GM23338 (cell line): ENCODE measurements at regions not wholly inside any gene's neighbourhood (a gene's known extent, or its start where the extent isn't known, plus 50 kb on each side); places are given as distances from the start of the nearest gene placed in this dataset.

Source experiments
- ATAC-seq: fragments of 200-7000 bp; cut with Tn5 transposase; 3 replicates; pipeline ENCODE4 v1.9.1; 2020
- DNase-seq: peaks from one replicate; pipeline ENCODE4 v3.0.0-alpha.2; 2015; ENCODE audit warnings: low spot score
- H2AFZ ChIP-seq: fragments of 200-600 bp; sonication (generic); 2 replicates; pipeline ENCODE4 v1.8.0; 2016; ENCODE audit warnings: antibody characterized with exemption, mild to moderate bottlenecking, moderate library complexity
- H3F3A ChIP-seq: fragments of 200-600 bp; sonication (generic); replicated peaks from 2 replicates; pipeline ENCODE4 v1.8.0; 2017; ENCODE audit warnings: antibody characterized with exemption, mixed run types, low read depth
- H3K27ac ChIP-seq: fragments of 200-600 bp; sonication (generic); 2 replicates; pipeline ENCODE4 v1.6.1; 2016; ENCODE audit warnings: low read depth
- H3K27me3 ChIP-seq: fragments of 200-600 bp; sonication (generic); 2 replicates; pipeline ENCODE4 v1.8.0; 2016; ENCODE audit warnings: mild to moderate bottlenecking, mixed run types, moderate library complexity; ENCODE audit not compliant: insufficient read depth
- H3K36me3 ChIP-seq: fragments of 200-600 bp; sonication (generic); 2 replicates; pipeline ENCODE4 v1.8.0; 2016; ENCODE audit warnings: mild to moderate bottlenecking; ENCODE audit not compliant: insufficient read depth
- H3K4me1 ChIP-seq: fragments of 200-600 bp; sonication (generic); 2 replicates; pipeline ENCODE4 v1.8.0; 2016; ENCODE audit warnings: mild to moderate bottlenecking, moderate library complexity; ENCODE audit not compliant: insufficient read depth
- H3K4me2 ChIP-seq: fragments of 200-600 bp; sonication (generic); 2 replicates; pipeline ENCODE4 v1.7.1; 2017; ENCODE audit warnings: mixed run types
- H3K4me3 ChIP-seq: fragments of 200-600 bp; sonication (generic); 2 replicates; pipeline ENCODE4 v1.6.1; 2016; ENCODE audit warnings: mixed run types
- H3K79me2 ChIP-seq: fragments of 200-600 bp; sonication (generic); replicated peaks from 2 replicates; pipeline ENCODE4 v1.8.0; 2017; ENCODE audit warnings: mild to moderate bottlenecking; ENCODE audit not compliant: insufficient read depth
- H3K9me2 ChIP-seq: fragments of 200-600 bp; sonication (generic); 2 replicates; pipeline ENCODE4 v1.8.0; 2017; ENCODE audit not compliant: insufficient read depth
- H4K20me1 ChIP-seq: fragments of 200-600 bp; sonication (generic); replicated peaks from 2 replicates; pipeline ENCODE4 v1.8.0; 2017; ENCODE audit warnings: mild to moderate bottlenecking; ENCODE audit not compliant: insufficient read depth
- H3K27ac Mint-ChIP-seq: 2 replicates; pipeline ENCODE4 v1.8.0; 2020; ENCODE audit warnings: inconsistent platforms, mild to moderate bottlenecking, moderate library complexity, mixed read lengths
- H3K27me3 Mint-ChIP-seq: 3 replicates; pipeline ENCODE4 v1.8.0; 2022; ENCODE audit warnings: low read depth, mild to moderate bottlenecking, moderate library complexity, mixed read lengths, inconsistent platforms; ENCODE audit not compliant: insufficient read depth, poor library complexity
- H3K36me3 Mint-ChIP-seq: 3 replicates; pipeline ENCODE4 v1.8.0; 2021; ENCODE audit warnings: low read depth, mild to moderate bottlenecking, inconsistent platforms, moderate library complexity, mixed read lengths
- H3K4me1 Mint-ChIP-seq: 3 replicates; pipeline ENCODE4 v1.8.0; 2020; ENCODE audit warnings: mild to moderate bottlenecking, inconsistent platforms, mixed read lengths
- H3K4me3 Mint-ChIP-seq: 3 replicates; pipeline ENCODE4 v1.8.0; 2021; ENCODE audit warnings: moderate library complexity, mild to moderate bottlenecking, inconsistent platforms, mixed read lengths
- H3K9me3 Mint-ChIP-seq: 3 replicates; pipeline ENCODE4 v1.8.0; 2020; ENCODE audit warnings: moderate library complexity, mild to moderate bottlenecking, inconsistent platforms, mixed read lengths
- CREB1 ChIP-seq: fragments of 250-450 bp; sonication (Bioruptor Pico); IDR thresholded peaks from 2 replicates; pipeline ENCODE4 v1.5.0; 2020; ENCODE audit warnings: low read depth, mild to moderate bottlenecking, moderate library complexity
- ETS1 ChIP-seq: IDR thresholded peaks from 2 replicates; pipeline ENCODE4 v1.6.1; 2016; ENCODE audit warnings: antibody characterized with exemption
- EZH2 ChIP-seq: fragments of 200-600 bp; sonication (generic); IDR thresholded peaks from one replicate; pipeline ENCODE4 v1.8.0; 2017; ENCODE audit warnings: antibody characterized with exemption, mild to moderate bottlenecking, low read depth; ENCODE audit not compliant: unreplicated experiment
- EZH2phosphoT487 ChIP-seq: fragments of 200-600 bp; sonication (generic); IDR thresholded peaks from one replicate; pipeline ENCODE4 v1.8.1; 2018; ENCODE audit warnings: antibody characterized with exemption; ENCODE audit not compliant: unreplicated experiment
- JUNB ChIP-seq: IDR thresholded peaks from one replicate; pipeline ENCODE4 v1.6.1; 2016; ENCODE audit warnings: antibody characterized with exemption; ENCODE audit not compliant: unreplicated experiment
- POLR2AphosphoS5 ChIP-seq: IDR thresholded peaks from 2 replicates; pipeline ENCODE4 v1.6.1; 2016; ENCODE audit warnings: antibody characterized with exemption, low read depth
- REST ChIP-seq: IDR thresholded peaks from one replicate; pipeline ENCODE4 v1.6.1; 2018; ENCODE audit warnings: antibody characterized with exemption; ENCODE audit not compliant: unreplicated experiment
- STAT1 ChIP-seq: IDR thresholded peaks from one replicate; pipeline ENCODE4 v1.6.1; 2016; ENCODE audit warnings: antibody characterized with exemption; ENCODE audit not compliant: unreplicated experiment
- ZNF114 ChIP-seq: fragments of 250-450 bp; sonication (Bioruptor Pico); IDR thresholded peaks from 2 replicates; pipeline ENCODE4 v1.5.0; 2020; ENCODE audit warnings: mild to moderate bottlenecking, moderate library complexity
- ZNF331 ChIP-seq: fragments of 250-450 bp; sonication (Bioruptor Pico); IDR thresholded peaks from 2 replicates; pipeline ENCODE4 v1.5.0; 2020; ENCODE audit warnings: low read depth, mild to moderate bottlenecking, moderate library complexity

- H3K9me3 Mint-ChIP-seq = no peaks in the 10 kb centered on the region
- Histone ChIP-seq H3F3A (no peaks in the 10 kb centered on the region), H4K20me1 (no peaks in the 10 kb centered on the region), H2AFZ (no peak overlapping the region), H3K79me2 (no peaks in the 10 kb centered on the region), H3K27me3 (no peaks in the 10 kb centered on the region), H3K36me3 (no peaks in the 10 kb centered on the region), H3K4me1 (peaks cover 8% of the 10 kb centered on the region; the same call in 1 of the 2 replicates), H3K4me3 (no peak overlapping the region), H3K27ac (no peak overlapping the region), H3K9me2 (no peaks in the 10 kb centered on the region), H3K4me2 (no peak overlapping the region)
- no peak for ATAC-seq
- TF ChIP-seq STAT1 = no peak
- TF ChIP-seq ZNF331 (CRISPR knock-in tag) = no peak
- no peak for TF ChIP-seq POLR2AphosphoS5
- TF ChIP-seq ZNF114 = no peak
- no peak for TF ChIP-seq ETS1
- TF ChIP-seq REST = no peak
- H3K4me1 Mint-ChIP-seq = peaks cover 2% of the 10 kb centered on the region; the same call in 2 of the 3 replicates
- no peaks in the 10 kb centered on the region for H3K36me3 Mint-ChIP-seq
- H3K27ac Mint-ChIP-seq = no peak overlapping the region
- no peak overlapping the region for H3K4me3 Mint-ChIP-seq
- H3K27me3 Mint-ChIP-seq = no peaks in the 10 kb centered on the region
- DNase-seq = no peak
These were observed 360.7 kb downstream of the FIGN start for GRCh38 chr2:163375070-163375469.

- Histone ChIP-seq H3K4me1 (peaks cover 8% of the 10 kb centered on the region; the same call in 1 of the 2 replicates), H3K27me3 (no peaks in the 10 kb centered on the region), H4K20me1 (no peaks in the 10 kb centered on the region), H3K4me3 (no peak overlapping the region), H2AFZ (no peak overlapping the region), H3K27ac (no peak overlapping the region), H3K9me2 (no peaks in the 10 kb centered on the region), H3K36me3 (no peaks in the 10 kb centered on the region), H3F3A (no peaks in the 10 kb centered on the region), H3K79me2 (no peaks in the 10 kb centered on the region), H3K4me2 (no peak overlapping the region)
- ATAC-seq (no peak), DNase-seq (peak; percentile 9)
- Mint-ChIP-seq H3K27ac (no peak overlapping the region), H3K4me1 (peaks cover 2% of the 10 kb centered on the region; the same call in 2 of the 3 replicates), H3K4me3 (no peak overlapping the region), H3K9me3 (no peaks in the 10 kb centered on the region), H3K27me3 (no peaks in the 10 kb centered on the region), H3K36me3 (no peaks in the 10 kb centered on the region)
- TF ChIP-seq CREB1 (no peak), ETS1 (no peak), POLR2AphosphoS5 (no peak), JUNB (no peak), STAT1 (no peak), ZNF331 (CRISPR knock-in tag) (no peak), EZH2phosphoT487 (no peak), REST (no peak), EZH2 (no peak)
These were observed 361.5 kb downstream of the FIGN start for GRCh38 chr2:163374282-163374681.
